Epithelial cell of proximal tubule (primary cell): ENCODE measurements at regions not wholly inside any gene's neighbourhood (a gene's known extent, or its start where the extent isn't known, plus 50 kb on each side); places are given as distances from the start of the nearest gene placed in this dataset.

Source experiments
- DNase-seq: peaks from one replicate; pipeline ENCODE4 v3.0.0-alpha.2; 2011; ENCODE audit warnings: low read depth
- H3K4me3 ChIP-seq: 2 replicates; pipeline ENCODE4 v1.5.1; 2011; ENCODE audit warnings: low read depth, mild to moderate bottlenecking, low read length
- CTCF ChIP-seq: conservative IDR thresholded peaks from 2 replicates; pipeline ENCODE4 v1.5.1; 2012; ENCODE audit warnings: low read depth, mild to moderate bottlenecking, low read length

DNA sequence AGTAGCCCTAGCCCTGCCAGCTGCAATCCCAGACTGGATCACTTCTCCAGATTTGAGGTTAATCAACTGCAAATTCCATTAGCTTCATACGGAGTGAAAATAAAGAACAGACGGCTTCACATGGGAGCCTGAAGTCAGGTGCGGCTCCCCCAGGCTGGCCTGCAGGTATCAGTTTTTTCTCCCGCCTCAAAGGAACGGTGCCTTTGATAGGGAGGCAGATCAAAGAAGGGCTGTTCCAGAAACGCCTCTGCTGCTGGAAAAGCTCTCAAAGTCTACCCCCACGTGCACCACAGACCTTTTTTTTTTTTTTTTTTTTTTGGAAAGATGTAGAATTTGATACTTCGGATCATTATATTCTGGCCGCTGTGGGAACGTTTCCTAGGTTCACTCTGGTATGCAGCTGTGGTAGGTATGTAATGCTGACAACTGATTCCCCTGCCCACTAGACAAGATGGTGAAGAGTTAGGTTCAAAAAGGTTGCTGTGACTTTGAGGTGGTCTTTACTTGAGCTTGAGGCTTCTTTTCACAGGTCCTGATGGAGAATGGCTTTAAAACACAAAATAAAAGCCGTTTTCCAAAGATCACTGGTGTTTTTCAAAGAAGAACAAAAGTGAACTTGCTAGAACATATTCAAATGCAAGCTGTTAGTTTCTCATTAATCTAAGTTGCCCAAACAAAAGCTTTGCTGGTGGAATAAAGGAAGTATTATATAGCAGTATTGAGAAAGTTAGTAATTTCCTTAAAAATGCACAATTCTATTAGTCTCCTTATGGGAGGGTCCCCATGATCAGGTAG lies 189.0 kb upstream of the NFIA start:
- H3K4me3 ChIP-seq: no peak overlapping the region
- no peak for DNase-seq
- TF ChIP-seq CTCF: no peak

DNA sequence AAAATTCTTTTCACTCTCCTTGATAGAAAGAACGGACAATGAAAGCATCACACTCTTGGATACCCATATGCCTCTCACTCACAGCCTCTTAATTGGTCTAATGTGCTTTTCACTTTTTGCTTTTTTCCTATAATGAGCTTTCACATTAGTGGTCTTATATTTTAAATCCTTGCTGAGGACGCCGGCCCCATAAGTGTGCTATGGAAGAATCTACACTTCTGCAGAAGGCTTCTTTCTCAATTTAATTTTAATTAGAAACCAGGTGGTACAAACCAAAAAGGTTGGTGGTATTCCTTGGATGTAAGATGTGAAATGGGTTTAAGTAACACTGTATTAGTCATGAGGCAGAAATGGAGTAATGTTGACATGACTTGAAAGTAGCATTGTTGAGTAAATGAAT lies 190.6 kb upstream of the NFIA start:
- no peak for DNase-seq
- H3K4me3 ChIP-seq: no peak overlapping the region
- no peak for TF ChIP-seq CTCF

- DNase-seq: no peak
- TF ChIP-seq CTCF: no peak
These were observed 191.1 kb upstream of the NFIA start for GRCh38 chr1:60891281-60891680.

DNA sequence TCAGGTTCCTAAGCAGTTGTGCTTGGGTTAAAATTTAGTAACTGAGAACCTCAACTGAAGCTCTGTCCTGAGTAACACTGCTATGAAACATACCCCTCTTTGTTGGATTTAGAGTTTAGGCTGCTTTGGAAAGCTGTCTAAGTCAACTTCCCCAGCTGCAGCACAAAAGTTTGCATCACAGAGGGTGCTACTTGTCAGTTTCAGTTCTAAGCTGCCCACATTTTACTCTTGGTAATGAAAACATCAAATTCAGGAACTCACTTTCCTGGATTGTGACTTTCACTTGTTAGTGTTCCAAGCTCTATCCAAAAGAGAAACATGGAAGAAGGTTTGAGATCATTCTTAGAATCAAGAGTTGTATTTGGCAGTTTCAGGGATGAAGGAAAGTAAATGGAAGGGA lies 191.7 kb upstream of the NFIA start:
- no peak for TF ChIP-seq CTCF
- no peak for DNase-seq
- no peak overlapping the region for H3K4me3 ChIP-seq

More at GRCh38 chr1:60891281-60891680, 191.1 kb upstream of the NFIA start:
- no peak overlapping the region for H3K4me3 ChIP-seq

- no peak for DNase-seq
- no peak overlapping the region for H3K4me3 ChIP-seq
- TF ChIP-seq CTCF: no peak
These were observed 192.7 kb upstream of the NFIA start for GRCh38 chr1:60889709-60890108.

- no peak for TF ChIP-seq CTCF
These were observed 194.2 kb upstream of the NFIA start for GRCh38 chr1:60888126-60888525.

GRCh38 chr1:60886793-60887331 lies 195.5 kb upstream of the NFIA start:
- no peak overlapping the region for H3K4me3 ChIP-seq
- no peak for DNase-seq
- TF ChIP-seq CTCF: no peak

More at GRCh38 chr1:60888126-60888525, 194.2 kb upstream of the NFIA start:
- DNase-seq: no peak
- no peak overlapping the region for H3K4me3 ChIP-seq
